ENCODE measurements at regions not wholly inside any gene's neighbourhood (a gene's known extent, or its start where the extent isn't known, plus 50 kb on each side); places are given as distances from the start of the nearest gene placed in this dataset.

- H3K9me3 ChIP-seq (ENCODE audit: low read length) = no peaks in the 10 kb centered on the region
- DNase-seq (no peak), ATAC-seq (no peak)
- H2AFZ ChIP-seq (ENCODE audit: low read length) = no peak overlapping the region
- intact Hi-C loops (cut with micrococcal nuclease) = no loop called here
- H3K4me1 ChIP-seq (ENCODE audit: insufficient read depth, low read length) = no peaks in the 10 kb centered on the region
- H3K27me3 ChIP-seq (ENCODE audit: low read length) = no peaks in the 10 kb centered on the region
- no peaks in the 10 kb centered on the region for H3K9me2 ChIP-seq (replicated peaks; ENCODE audit: low read length)
- no peak overlapping the region for H3K27ac ChIP-seq (ENCODE audit: low read length)
- H3K4me3 ChIP-seq (ENCODE audit: low read length) = no peak overlapping the region
- BruUV-seq (replicated peaks) = no TSS peak
- no peak overlapping the region for H3K4me2 ChIP-seq (ENCODE audit: low read length)
- no peaks in the 10 kb centered on the region for H4K20me1 ChIP-seq (ENCODE audit: low read length)
- no peaks in the 10 kb centered on the region for H3F3A ChIP-seq (ENCODE audit: low read length, unreplicated experiment)
- ChIA-PET POLR2A (ENCODE audit: unreplicated experiment) (no interaction called here), CTCF (no interaction called here)
- no peaks in the 10 kb centered on the region for H3K79me2 ChIP-seq (ENCODE audit: low read length)
- no peaks in the 10 kb centered on the region for H3K36me3 ChIP-seq (ENCODE audit: low read depth, low read length)
- no peak overlapping the region for H3K9ac ChIP-seq (ENCODE audit: low read length)
- TF ChIP-seq CTCF (conservative IDR thresholded peaks at IDR 0.05; ENCODE audit: low read depth, low read length) (no peak), EZH2phosphoT487 (IDR thresholded peaks at IDR 0.05; ENCODE audit: borderline replicate concordance, low read length) (no peak), EZH2 (IDR thresholded peaks at IDR 0.05; ENCODE audit: low read length, unreplicated experiment) (no peak)
Observed at GRCh38 chr22:48563118-48563965, 1264.3 kb downstream of the BRD1 start.

GRCh38 chr22:48561676-48562075, 1266.0 kb downstream of the BRD1 start:
- no peaks in the 10 kb centered on the region for H3K27me3 ChIP-seq (ENCODE audit: low read length)
- H3K4me1 ChIP-seq (ENCODE audit: insufficient read depth, low read length) = no peaks in the 10 kb centered on the region
- no peak for DNase-seq
- H3K9me3 ChIP-seq (ENCODE audit: low read length) = no peaks in the 10 kb centered on the region
- no peak overlapping the region for H3K9ac ChIP-seq (ENCODE audit: low read length)
- CTCF ChIA-PET = no interaction called here
- intact Hi-C loops (cut with micrococcal nuclease) = no loop called here
- H3K4me3 ChIP-seq (ENCODE audit: low read length) = no peak overlapping the region
- TF ChIP-seq EZH2phosphoT487 (IDR thresholded peaks at IDR 0.05; ENCODE audit: borderline replicate concordance, low read length) (no peak), CTCF (conservative IDR thresholded peaks at IDR 0.05; ENCODE audit: low read depth, low read length) (no peak), EZH2 (IDR thresholded peaks at IDR 0.05; ENCODE audit: low read length, unreplicated experiment) (no peak)
- no peaks in the 10 kb centered on the region for H3F3A ChIP-seq (ENCODE audit: low read length, unreplicated experiment)
- no peak for ATAC-seq
- no peak overlapping the region for H3K4me2 ChIP-seq (ENCODE audit: low read length)
- H3K9me2 ChIP-seq (replicated peaks; ENCODE audit: low read length) = no peaks in the 10 kb centered on the region
- no peaks in the 10 kb centered on the region for H3K36me3 ChIP-seq (ENCODE audit: low read depth, low read length)
- no peak overlapping the region for H3K27ac ChIP-seq (ENCODE audit: low read length)
- H2AFZ ChIP-seq (ENCODE audit: low read length) = no peak overlapping the region
- H3K79me2 ChIP-seq (ENCODE audit: low read length) = no peaks in the 10 kb centered on the region
- POLR2A ChIA-PET (ENCODE audit: unreplicated experiment) = no interaction called here
- no peaks in the 10 kb centered on the region for H4K20me1 ChIP-seq (ENCODE audit: low read length)
- BruUV-seq (replicated peaks) = no TSS peak

DNA sequence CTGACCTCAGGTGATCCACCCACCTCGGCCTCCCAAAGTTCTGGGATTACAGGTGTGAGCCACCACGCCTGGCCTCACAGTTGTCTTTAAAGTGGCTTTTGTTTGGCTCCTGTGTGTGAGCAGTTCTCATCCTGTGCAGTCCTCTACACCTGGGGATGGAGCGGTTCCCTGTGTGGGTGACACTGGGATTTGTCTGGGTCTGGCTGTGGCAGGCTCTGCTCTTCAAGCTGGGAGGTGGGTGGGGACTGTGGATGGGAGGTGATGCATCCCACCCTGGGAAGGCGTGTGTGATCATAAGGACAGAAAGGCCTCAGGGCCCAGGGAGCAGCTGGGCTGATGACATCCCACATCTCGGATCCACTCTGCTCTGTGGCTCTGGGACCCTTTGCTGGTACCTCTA, 1266.8 kb downstream of the BRD1 start:
- H3K4me1 ChIP-seq (ENCODE audit: insufficient read depth, low read length) = no peaks in the 10 kb centered on the region
- H4K20me1 ChIP-seq (ENCODE audit: low read length) = no peaks in the 10 kb centered on the region
- no TSS peak for BruUV-seq (replicated peaks)
- intact Hi-C loops (cut with micrococcal nuclease) = no loop called here
- H3K27me3 ChIP-seq (ENCODE audit: low read length) = no peaks in the 10 kb centered on the region
- DNase-seq (no peak), ATAC-seq (no peak)
- no peak overlapping the region for H3K27ac ChIP-seq (ENCODE audit: low read length)
- no peaks in the 10 kb centered on the region for H3K9me2 ChIP-seq (replicated peaks; ENCODE audit: low read length)
- H3K9ac ChIP-seq (ENCODE audit: low read length) = no peak overlapping the region
- TF ChIP-seq EZH2 (IDR thresholded peaks at IDR 0.05; ENCODE audit: low read length, unreplicated experiment) (no peak), EZH2phosphoT487 (IDR thresholded peaks at IDR 0.05; ENCODE audit: borderline replicate concordance, low read length) (no peak), CTCF (conservative IDR thresholded peaks at IDR 0.05; ENCODE audit: low read depth, low read length) (no peak)
- no peak overlapping the region for H3K4me3 ChIP-seq (ENCODE audit: low read length)
- no peaks in the 10 kb centered on the region for H3K9me3 ChIP-seq (ENCODE audit: low read length)
- H3K4me2 ChIP-seq (ENCODE audit: low read length) = no peak overlapping the region
- no peaks in the 10 kb centered on the region for H3F3A ChIP-seq (ENCODE audit: low read length, unreplicated experiment)
- H2AFZ ChIP-seq (ENCODE audit: low read length) = no peak overlapping the region
- ChIA-PET POLR2A (ENCODE audit: unreplicated experiment) (no interaction called here), CTCF (no interaction called here)
- H3K79me2 ChIP-seq (ENCODE audit: low read length) = no peaks in the 10 kb centered on the region
- no peaks in the 10 kb centered on the region for H3K36me3 ChIP-seq (ENCODE audit: low read depth, low read length)

Measured in PC-3 (cell line).